ENCODE measurements at regions not wholly inside any gene's neighbourhood (a gene's known extent, or its start where the extent isn't known, plus 50 kb on each side); places are given as distances from the start of the nearest gene placed in this dataset.

GRCh38 chr1:5254131-5254725, 599.8 kb downstream of the AJAP1 start:
- intact Hi-C loops (cut with DNase I; ENCODE audit: low total_unique reads): no loop called here
- DNase-seq (ENCODE audit: low spot score in 2 of 2): peak in 1 of 2 donors; percentile 70
- TF ChIP-seq POLR2A (IDR thresholded peaks at IDR 0.05) (no peak), CTCF (IDR thresholded peaks at IDR 0.05) (no peak)
- WGBS, 2 donors: 85% methylated on average over 15 of the region's 15 CpGs
- no peak overlapping the region for H3K4me3 ChIP-seq (ENCODE audit: low read depth, poor library complexity, severe bottlenecking)

DNA sequence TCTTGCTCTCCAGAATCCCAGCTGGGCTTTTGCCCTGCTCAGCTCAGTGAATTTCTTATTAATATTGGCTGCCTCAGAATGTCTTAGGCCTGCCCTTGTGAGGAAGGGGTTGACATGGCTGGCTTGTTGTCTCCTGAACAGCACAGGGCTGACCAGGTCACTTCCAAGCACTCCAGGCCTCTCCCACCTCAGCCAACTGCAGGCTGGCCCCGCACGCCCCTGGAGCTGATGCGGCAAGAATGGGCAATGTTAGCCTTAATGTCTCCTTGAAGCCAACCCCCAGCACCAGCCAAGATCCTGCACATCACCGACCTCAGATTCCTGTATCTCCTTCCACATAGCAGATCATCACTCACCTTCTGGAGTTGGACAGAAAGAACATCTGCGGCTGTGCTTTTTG, 598.6 kb downstream of the AJAP1 start:
- intact Hi-C loops (cut with DNase I; ENCODE audit: low total_unique reads): no loop called here
- WGBS, 2 donors: 88 to 89% methylated on average over 5 of the region's 5 CpGs
- H3K4me3 ChIP-seq (ENCODE audit: low read depth, poor library complexity, severe bottlenecking): no peak overlapping the region
- peak in 1 of 2 donors; percentile 42 for DNase-seq (ENCODE audit: low spot score in 2 of 2)
- no peak for TF ChIP-seq POLR2A (IDR thresholded peaks at IDR 0.05)
- no peak for TF ChIP-seq CTCF (IDR thresholded peaks at IDR 0.05)

- intact Hi-C loops (cut with DNase I; ENCODE audit: low total_unique reads): no loop called here
- H3K4me3 ChIP-seq (ENCODE audit: low read depth, poor library complexity, severe bottlenecking): no peak overlapping the region
- DNase-seq (ENCODE audit: low spot score in 2 of 2): peak in 1 of 2 donors; percentile 34
- 42 to 65% methylated on average over 2 of the region's 2 CpGs for WGBS, 2 donors
- TF ChIP-seq CTCF (IDR thresholded peaks at IDR 0.05) (no peak), POLR2A (IDR thresholded peaks at IDR 0.05) (no peak)
Observed at GRCh38 chr1:5250336-5250735, 595.9 kb downstream of the AJAP1 start.

DNA sequence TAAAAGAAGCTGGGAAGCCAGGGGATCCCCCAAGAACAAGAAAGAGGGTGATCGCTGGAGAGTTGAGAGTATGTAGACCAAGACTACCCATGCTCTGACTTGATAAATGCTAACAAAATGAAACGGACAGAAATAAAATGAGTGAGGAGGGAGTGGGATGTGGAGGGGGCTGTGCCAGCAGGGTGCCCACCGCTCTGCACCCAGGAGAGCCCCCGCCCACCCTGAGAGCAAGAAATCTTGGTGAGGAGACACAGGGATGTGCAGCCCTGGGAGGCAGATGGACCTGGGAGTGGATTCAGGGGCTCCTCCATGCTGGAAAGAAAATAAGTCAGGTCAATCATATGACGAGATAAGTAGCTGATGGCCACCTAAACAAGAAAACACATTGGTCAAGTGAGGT, 590.9 kb downstream of the AJAP1 start:
- WGBS, 2 donors: 72 to 80% methylated on average over 5 of the region's 5 CpGs
- intact Hi-C loops (cut with DNase I; ENCODE audit: low total_unique reads): no loop called here
- TF ChIP-seq POLR2A (IDR thresholded peaks at IDR 0.05): no peak
- TF ChIP-seq CTCF (IDR thresholded peaks at IDR 0.05): no peak
- no peak for DNase-seq (ENCODE audit: low spot score in 2 of 2)
- H3K4me3 ChIP-seq (ENCODE audit: low read depth, poor library complexity, severe bottlenecking): no peak overlapping the region

DNA sequence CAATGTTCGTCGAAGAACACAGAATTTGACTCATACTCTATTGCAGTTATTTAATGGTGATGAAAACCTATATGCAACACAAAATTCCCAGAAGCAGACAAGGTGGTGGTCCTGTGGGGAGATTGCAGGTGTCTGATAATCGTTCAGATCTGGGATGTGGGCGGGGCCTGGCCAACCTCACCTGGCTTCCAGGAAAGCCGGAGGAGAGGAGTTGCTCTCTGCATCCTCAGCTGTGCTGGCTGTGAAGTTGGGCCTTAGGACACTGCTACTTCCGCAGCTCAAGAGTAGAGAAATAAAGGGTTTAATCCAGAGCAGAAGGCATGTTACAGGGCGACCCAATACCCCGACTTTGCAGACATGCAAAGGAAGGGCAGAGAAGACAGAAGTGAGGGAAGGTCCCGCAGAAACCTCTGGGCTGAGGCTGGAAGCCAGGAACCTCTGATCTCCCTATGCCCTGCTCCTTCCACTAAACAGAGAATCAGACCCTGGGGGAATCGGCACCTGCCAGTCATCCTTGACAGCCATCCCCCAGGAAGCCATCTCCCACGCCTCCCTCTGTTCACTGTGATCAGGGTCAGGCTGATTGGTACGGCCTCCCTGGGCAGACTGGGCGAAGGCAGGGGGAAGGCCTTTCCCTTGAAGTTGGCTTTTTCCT, 590.3 kb downstream of the AJAP1 start:
- TF ChIP-seq POLR2A (IDR thresholded peaks at IDR 0.05): no peak
- TF ChIP-seq CTCF (IDR thresholded peaks at IDR 0.05): no peak
- DNase-seq (ENCODE audit: low spot score in 2 of 2): peak in 1 of 2 donors; percentile 66
- intact Hi-C loops (cut with DNase I; ENCODE audit: low total_unique reads): no loop called here
- H3K4me3 ChIP-seq (ENCODE audit: low read depth, poor library complexity, severe bottlenecking): no peak overlapping the region
- WGBS, 2 donors: 76 to 84% methylated on average over 13 of the region's 13 CpGs

All from lower leg skin (tissue), 4 donors.